GM23338 (cell line): ENCODE measurements at regions not wholly inside any gene's neighbourhood (a gene's known extent, or its start where the extent isn't known, plus 50 kb on each side); places are given as distances from the start of the nearest gene placed in this dataset.

Source experiments
- ATAC-seq: fragments of 200-7000 bp; cut with Tn5 transposase; 3 replicates; pipeline ENCODE4 v1.9.1; 2020
- DNase-seq: peaks from one replicate; pipeline ENCODE4 v3.0.0-alpha.2; 2015; ENCODE audit warnings: low spot score
- H2AFZ ChIP-seq: fragments of 200-600 bp; sonication (generic); 2 replicates; pipeline ENCODE4 v1.8.0; 2016; ENCODE audit warnings: antibody characterized with exemption, mild to moderate bottlenecking, moderate library complexity
- H3F3A ChIP-seq: fragments of 200-600 bp; sonication (generic); replicated peaks from 2 replicates; pipeline ENCODE4 v1.8.0; 2017; ENCODE audit warnings: antibody characterized with exemption, mixed run types, low read depth
- H3K27ac ChIP-seq: fragments of 200-600 bp; sonication (generic); 2 replicates; pipeline ENCODE4 v1.6.1; 2016; ENCODE audit warnings: low read depth
- H3K27me3 ChIP-seq: fragments of 200-600 bp; sonication (generic); 2 replicates; pipeline ENCODE4 v1.8.0; 2016; ENCODE audit warnings: mild to moderate bottlenecking, mixed run types, moderate library complexity; ENCODE audit not compliant: insufficient read depth
- H3K36me3 ChIP-seq: fragments of 200-600 bp; sonication (generic); 2 replicates; pipeline ENCODE4 v1.8.0; 2016; ENCODE audit warnings: mild to moderate bottlenecking; ENCODE audit not compliant: insufficient read depth
- H3K4me1 ChIP-seq: fragments of 200-600 bp; sonication (generic); 2 replicates; pipeline ENCODE4 v1.8.0; 2016; ENCODE audit warnings: mild to moderate bottlenecking, moderate library complexity; ENCODE audit not compliant: insufficient read depth
- H3K4me2 ChIP-seq: fragments of 200-600 bp; sonication (generic); 2 replicates; pipeline ENCODE4 v1.7.1; 2017; ENCODE audit warnings: mixed run types
- H3K4me3 ChIP-seq: fragments of 200-600 bp; sonication (generic); 2 replicates; pipeline ENCODE4 v1.6.1; 2016; ENCODE audit warnings: mixed run types
- H3K79me2 ChIP-seq: fragments of 200-600 bp; sonication (generic); replicated peaks from 2 replicates; pipeline ENCODE4 v1.8.0; 2017; ENCODE audit warnings: mild to moderate bottlenecking; ENCODE audit not compliant: insufficient read depth
- H3K9me2 ChIP-seq: fragments of 200-600 bp; sonication (generic); 2 replicates; pipeline ENCODE4 v1.8.0; 2017; ENCODE audit not compliant: insufficient read depth
- H4K20me1 ChIP-seq: fragments of 200-600 bp; sonication (generic); replicated peaks from 2 replicates; pipeline ENCODE4 v1.8.0; 2017; ENCODE audit warnings: mild to moderate bottlenecking; ENCODE audit not compliant: insufficient read depth
- H3K27ac Mint-ChIP-seq: 2 replicates; pipeline ENCODE4 v1.8.0; 2020; ENCODE audit warnings: inconsistent platforms, mild to moderate bottlenecking, moderate library complexity, mixed read lengths
- H3K27me3 Mint-ChIP-seq: 3 replicates; pipeline ENCODE4 v1.8.0; 2022; ENCODE audit warnings: low read depth, mild to moderate bottlenecking, moderate library complexity, mixed read lengths, inconsistent platforms; ENCODE audit not compliant: insufficient read depth, poor library complexity
- H3K36me3 Mint-ChIP-seq: 3 replicates; pipeline ENCODE4 v1.8.0; 2021; ENCODE audit warnings: low read depth, mild to moderate bottlenecking, inconsistent platforms, moderate library complexity, mixed read lengths
- H3K4me1 Mint-ChIP-seq: 3 replicates; pipeline ENCODE4 v1.8.0; 2020; ENCODE audit warnings: mild to moderate bottlenecking, inconsistent platforms, mixed read lengths
- H3K4me3 Mint-ChIP-seq: 3 replicates; pipeline ENCODE4 v1.8.0; 2021; ENCODE audit warnings: moderate library complexity, mild to moderate bottlenecking, inconsistent platforms, mixed read lengths
- H3K9me3 Mint-ChIP-seq: 3 replicates; pipeline ENCODE4 v1.8.0; 2020; ENCODE audit warnings: moderate library complexity, mild to moderate bottlenecking, inconsistent platforms, mixed read lengths
- CREB1 ChIP-seq: fragments of 250-450 bp; sonication (Bioruptor Pico); IDR thresholded peaks from 2 replicates; pipeline ENCODE4 v1.5.0; 2020; ENCODE audit warnings: low read depth, mild to moderate bottlenecking, moderate library complexity
- CTCF ChIP-seq, 2 experiments: fragments of 200-600 bp in 1 of 2; sonication (generic) in 1 of 2; conservative IDR thresholded peaks; 2 replicates each; pipeline versions ENCODE4 v1.5.1 to v1.6.1; 2016 to 2017; ENCODE audit warnings: antibody characterized with exemption in 2 of 2, low read depth in 2 of 2, mild to moderate bottlenecking in 2 of 2, moderate library complexity in 1 of 2
- ETS1 ChIP-seq: IDR thresholded peaks from 2 replicates; pipeline ENCODE4 v1.6.1; 2016; ENCODE audit warnings: antibody characterized with exemption
- EZH2 ChIP-seq: fragments of 200-600 bp; sonication (generic); IDR thresholded peaks from one replicate; pipeline ENCODE4 v1.8.0; 2017; ENCODE audit warnings: antibody characterized with exemption, mild to moderate bottlenecking, low read depth; ENCODE audit not compliant: unreplicated experiment
- EZH2phosphoT487 ChIP-seq: fragments of 200-600 bp; sonication (generic); IDR thresholded peaks from one replicate; pipeline ENCODE4 v1.8.1; 2018; ENCODE audit warnings: antibody characterized with exemption; ENCODE audit not compliant: unreplicated experiment
- JUNB ChIP-seq: IDR thresholded peaks from one replicate; pipeline ENCODE4 v1.6.1; 2016; ENCODE audit warnings: antibody characterized with exemption; ENCODE audit not compliant: unreplicated experiment
- NANOG ChIP-seq: IDR thresholded peaks from 2 replicates; pipeline ENCODE4 v1.6.1; 2016; ENCODE audit warnings: antibody characterized with exemption, borderline replicate concordance
- POLR2AphosphoS5 ChIP-seq: IDR thresholded peaks from 2 replicates; pipeline ENCODE4 v1.6.1; 2016; ENCODE audit warnings: antibody characterized with exemption, low read depth
- REST ChIP-seq: IDR thresholded peaks from one replicate; pipeline ENCODE4 v1.6.1; 2018; ENCODE audit warnings: antibody characterized with exemption; ENCODE audit not compliant: unreplicated experiment
- STAT1 ChIP-seq: IDR thresholded peaks from one replicate; pipeline ENCODE4 v1.6.1; 2016; ENCODE audit warnings: antibody characterized with exemption; ENCODE audit not compliant: unreplicated experiment
- ZNF114 ChIP-seq: fragments of 250-450 bp; sonication (Bioruptor Pico); IDR thresholded peaks from 2 replicates; pipeline ENCODE4 v1.5.0; 2020; ENCODE audit warnings: mild to moderate bottlenecking, moderate library complexity
- ZNF331 ChIP-seq: fragments of 250-450 bp; sonication (Bioruptor Pico); IDR thresholded peaks from 2 replicates; pipeline ENCODE4 v1.5.0; 2020; ENCODE audit warnings: low read depth, mild to moderate bottlenecking, moderate library complexity
- ZNF462 ChIP-seq: fragments of 250-450 bp; sonication (Bioruptor Pico); IDR thresholded peaks from 2 replicates; pipeline ENCODE4 v1.5.0; 2020; ENCODE audit warnings: mild to moderate bottlenecking, moderate library complexity

- Histone ChIP-seq H3K36me3 (no peaks in the 10 kb centered on the region), H3F3A (no peaks in the 10 kb centered on the region), H3K9me2 (no peaks in the 10 kb centered on the region), H3K27ac (no peak overlapping the region), H3K4me1 (no peaks in the 10 kb centered on the region), H3K4me2 (no peak overlapping the region), H2AFZ (no peak overlapping the region), H3K27me3 (no peaks in the 10 kb centered on the region), H3K79me2 (no peaks in the 10 kb centered on the region), H3K4me3 (no peak overlapping the region), H4K20me1 (no peaks in the 10 kb centered on the region)
- no peak overlapping the region for H3K4me3 Mint-ChIP-seq
- no peak overlapping the region for H3K27ac Mint-ChIP-seq
- ATAC-seq (no peak), DNase-seq (no peak)
- no peaks in the 10 kb centered on the region for H3K9me3 Mint-ChIP-seq
- peaks cover 5% of the 10 kb centered on the region for H3K27me3 Mint-ChIP-seq
- no peaks in the 10 kb centered on the region; the same call in 2 of the 3 replicates for H3K36me3 Mint-ChIP-seq
- H3K4me1 Mint-ChIP-seq = no peaks in the 10 kb centered on the region; the same call in 2 of the 3 replicates
- TF ChIP-seq EZH2 (no peak), POLR2AphosphoS5 (no peak), CTCF (conservative IDR thresholded peaks at IDR 0.05; ENCODE audit: low read depth in 2 of 2) (no peak), JUNB (no peak), EZH2phosphoT487 (no peak), CREB1 (CRISPR knock-in tag) (no peak), ZNF331 (CRISPR knock-in tag) (no peak), REST (no peak), ZNF462 (CRISPR knock-in tag) (no peak), ETS1 (no peak), ZNF114 (no peak), STAT1 (no peak), NANOG (no peak)
Observed at GRCh38 chr6:167547751-167548150, 222.9 kb downstream of the TTLL2 start.
